ENCODE measurements at regions not wholly inside any gene's neighbourhood (a gene's known extent, or its start where the extent isn't known, plus 50 kb on each side); places are given as distances from the start of the nearest gene placed in this dataset.

- DNase-seq: no peak
- WGBS, 4 donors: 92 to 95% (median 94%) methylated on average over 8 of the region's 8 CpGs
- Histone ChIP-seq H3K36me3 (no peaks in the 10 kb centered on the region), H3K4me3 (no peak overlapping the region), H3K27ac (no peak overlapping the region), H3K4me1 (peaks cover 0 to 18% (median 0%) of the 10 kb centered on the region in 12 donors), H3K9me3 (no peaks in the 10 kb centered on the region), H3K27me3 (peaks cover 0 to 8% (median 0%) of the 10 kb centered on the region in 9 donors)
- no peak for TF ChIP-seq CTCF (IDR thresholded peaks at IDR 0.05)
- no peak for TF ChIP-seq POLR2A (IDR thresholded peaks at IDR 0.05)
- intact Hi-C loops (cut with DNase I): no loop called here
- ATAC-seq: no peak
These were observed 244.5 kb downstream of the MAFB start for GRCh38 chr20:40444516-40444915.

- DNase-seq: no peak
- H3K4me3 ChIP-seq: no peak overlapping the region
- H3K27me3 ChIP-seq: peaks cover 0 to 8% (median 0%) of the 10 kb centered on the region in 9 donors
- H3K4me1 ChIP-seq: peaks cover 0 to 18% (median 0%) of the 10 kb centered on the region in 12 donors
- H3K27ac ChIP-seq: no peak overlapping the region
- peak in 1 of 4 donors; percentile 36 for ATAC-seq
- TF ChIP-seq CTCF (IDR thresholded peaks at IDR 0.05): no peak
- TF ChIP-seq POLR2A (IDR thresholded peaks at IDR 0.05): no peak
- intact Hi-C loops (cut with DNase I): no loop called here
- H3K9me3 ChIP-seq: no peaks in the 10 kb centered on the region
- WGBS, 4 donors: 31 to 45% (median 39%) methylated on average over 5 of the region's 5 CpGs
- no peaks in the 10 kb centered on the region for H3K36me3 ChIP-seq
These were observed 245.3 kb downstream of the MAFB start for GRCh38 chr20:40443753-40444152.

GRCh38 chr20:40442181-40442963 lies 246.7 kb downstream of the MAFB start:
- ATAC-seq: peak in 1 of 4 donors; percentile 45

GRCh38 chr20:40441771-40442170 lies 247.3 kb downstream of the MAFB start:
- Histone ChIP-seq H3K4me3 (no peak overlapping the region), H3K4me1 (peaks cover 0 to 26% (median 0%) of the 10 kb centered on the region in 12 donors), H3K27me3 (peaks cover 0 to 8% (median 0%) of the 10 kb centered on the region in 9 donors), H3K36me3 (no peaks in the 10 kb centered on the region), H3K27ac (no peak overlapping the region), H3K9me3 (no peaks in the 10 kb centered on the region)
- intact Hi-C loops (cut with DNase I): no loop called here
- no peak for ATAC-seq
- WGBS, 4 donors: 85 to 92% (median 87%) methylated on average over 3 of the region's 3 CpGs
- no peak for TF ChIP-seq CTCF (IDR thresholded peaks at IDR 0.05)
- TF ChIP-seq POLR2A (IDR thresholded peaks at IDR 0.05): no peak
- DNase-seq: no peak

More at GRCh38 chr20:40442181-40442963, 246.7 kb downstream of the MAFB start:
- H3K4me1 ChIP-seq: peaks cover 0 to 22% (median 0%) of the 10 kb centered on the region in 12 donors
- H3K36me3 ChIP-seq: no peaks in the 10 kb centered on the region
- no peak for TF ChIP-seq POLR2A (IDR thresholded peaks at IDR 0.05)
- intact Hi-C loops (cut with DNase I): no loop called here
- no peaks in the 10 kb centered on the region for H3K9me3 ChIP-seq
- 53 to 63% (median 59%) methylated on average over 8 of the region's 8 CpGs for WGBS, 4 donors
- no peak overlapping the region for H3K27ac ChIP-seq
- H3K27me3 ChIP-seq: peaks cover 0 to 8% (median 0%) of the 10 kb centered on the region in 9 donors
- DNase-seq: no peak
- no peak overlapping the region for H3K4me3 ChIP-seq
